ENCODE measurements at regions not wholly inside any gene's neighbourhood (a gene's known extent, or its start where the extent isn't known, plus 50 kb on each side); places are given as distances from the start of the nearest gene placed in this dataset.

- H3K4me2 ChIP-seq (ENCODE audit: low read length): no peak overlapping the region
- H3K4me1 ChIP-seq: peaks cover 3% of the 10 kb centered on the region
- no peaks in the 10 kb centered on the region for H3K36me3 ChIP-seq (ENCODE audit: control insufficient read depth, insufficient read depth, low read length)
- H3K9ac ChIP-seq: no peak overlapping the region
- H2AFZ ChIP-seq: no peak overlapping the region
- no peaks in the 10 kb centered on the region for H3K9me3 ChIP-seq (ENCODE audit: control insufficient read depth, low read length)
- no peak overlapping the region for H3K4me3 ChIP-seq (ENCODE audit: low read depth, low read length)
- TF ChIP-seq, protein P1, sequence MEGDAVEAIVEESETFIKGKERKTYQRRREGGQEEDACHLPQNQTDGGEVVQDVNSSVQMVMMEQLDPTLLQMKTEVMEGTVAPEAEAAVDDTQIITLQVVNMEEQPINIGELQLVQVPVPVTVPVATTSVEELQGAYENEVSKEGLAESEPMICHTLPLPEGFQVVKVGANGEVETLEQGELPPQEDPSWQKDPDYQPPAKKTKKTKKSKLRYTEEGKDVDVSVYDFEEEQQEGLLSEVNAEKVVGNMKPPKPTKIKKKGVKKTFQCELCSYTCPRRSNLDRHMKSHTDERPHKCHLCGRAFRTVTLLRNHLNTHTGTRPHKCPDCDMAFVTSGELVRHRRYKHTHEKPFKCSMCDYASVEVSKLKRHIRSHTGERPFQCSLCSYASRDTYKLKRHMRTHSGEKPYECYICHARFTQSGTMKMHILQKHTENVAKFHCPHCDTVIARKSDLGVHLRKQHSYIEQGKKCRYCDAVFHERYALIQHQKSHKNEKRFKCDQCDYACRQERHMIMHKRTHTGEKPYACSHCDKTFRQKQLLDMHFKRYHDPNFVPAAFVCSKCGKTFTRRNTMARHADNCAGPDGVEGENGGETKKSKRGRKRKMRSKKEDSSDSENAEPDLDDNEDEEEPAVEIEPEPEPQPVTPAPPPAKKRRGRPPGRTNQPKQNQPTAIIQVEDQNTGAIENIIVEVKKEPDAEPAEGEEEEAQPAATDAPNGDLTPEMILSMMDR (IDR thresholded peaks at IDR 0.05): no peak
- H3K27me3 ChIP-seq (ENCODE audit: control insufficient read depth, insufficient read depth, low read length): no peaks in the 10 kb centered on the region
- no peaks in the 10 kb centered on the region for H3K79me2 ChIP-seq
- H3K27ac ChIP-seq: peak overlapping the region; percentile 63
Measured at GRCh38 chr4:138740816-138741745, 274.5 kb upstream of the NOCT start.

DNA sequence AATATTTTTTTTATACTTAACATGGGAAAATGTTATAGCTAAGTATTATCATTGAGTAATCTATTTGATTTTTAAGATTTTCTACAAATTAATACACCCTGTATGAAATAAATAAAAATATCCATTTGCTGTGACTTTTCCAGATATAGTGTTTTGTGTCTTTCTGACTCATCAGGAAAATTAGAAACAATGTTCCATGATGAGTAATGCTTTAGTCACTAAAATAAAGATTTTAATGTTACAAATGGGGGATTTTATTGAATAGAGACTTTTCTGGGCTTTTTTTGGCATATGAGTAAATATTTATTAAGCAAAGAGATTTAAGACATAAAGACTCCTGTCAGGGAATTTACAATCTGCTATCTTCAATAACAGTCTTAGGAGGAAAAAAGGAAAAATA lies 279.2 kb upstream of the NOCT start:
- Histone ChIP-seq H3K27me3 (ENCODE audit: control insufficient read depth, insufficient read depth, low read length) (no peaks in the 10 kb centered on the region), H3K27ac (peak overlapping the region; percentile 70), H3K36me3 (ENCODE audit: control insufficient read depth, insufficient read depth, low read length) (no peaks in the 10 kb centered on the region), H3K9me3 (ENCODE audit: control insufficient read depth, low read length) (no peaks in the 10 kb centered on the region), H2AFZ (no peak overlapping the region), H3K9ac (no peak overlapping the region), H3K4me1 (peaks cover 13% of the 10 kb centered on the region), H3K4me2 (ENCODE audit: low read length) (no peak overlapping the region), H3K79me2 (no peaks in the 10 kb centered on the region), H3K4me3 (ENCODE audit: low read depth, low read length) (no peak overlapping the region)
- TF ChIP-seq, protein P1 (IDR thresholded peaks at IDR 0.05): no peak

- H3K4me3 ChIP-seq (ENCODE audit: low read depth, low read length): no peak overlapping the region
- H3K27ac ChIP-seq: peak overlapping the region; percentile 70
- H3K9ac ChIP-seq: no peak overlapping the region
- no peaks in the 10 kb centered on the region for H3K36me3 ChIP-seq (ENCODE audit: control insufficient read depth, insufficient read depth, low read length)
- H3K9me3 ChIP-seq (ENCODE audit: control insufficient read depth, low read length): no peaks in the 10 kb centered on the region
- peaks cover 13% of the 10 kb centered on the region for H3K4me1 ChIP-seq
- TF ChIP-seq, protein P1 (IDR thresholded peaks at IDR 0.05): no peak
- no peak overlapping the region for H2AFZ ChIP-seq
- no peaks in the 10 kb centered on the region for H3K27me3 ChIP-seq (ENCODE audit: control insufficient read depth, insufficient read depth, low read length)
- H3K79me2 ChIP-seq: no peaks in the 10 kb centered on the region
- H3K4me2 ChIP-seq (ENCODE audit: low read length): no peak overlapping the region
Measured at GRCh38 chr4:138734746-138735145, 280.8 kb upstream of the NOCT start.

DNA sequence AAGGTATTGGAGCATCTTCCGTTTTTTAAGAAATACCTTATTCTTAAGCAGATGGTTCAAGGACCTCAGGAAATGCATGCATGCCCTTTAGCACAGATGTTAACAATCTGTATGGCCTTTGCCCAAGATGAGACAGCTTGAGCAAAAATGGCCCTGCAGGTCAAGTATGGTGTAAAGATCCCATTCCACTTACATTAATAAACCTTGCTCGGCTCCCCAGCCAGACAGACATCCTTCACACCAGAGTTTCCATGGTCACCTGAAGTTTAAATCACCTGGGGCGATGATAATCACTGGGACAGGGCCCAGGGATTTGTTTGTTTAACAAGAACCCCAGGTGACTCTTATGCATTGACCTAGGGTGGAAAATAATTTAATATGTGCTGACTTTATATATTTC lies 287.0 kb upstream of the NOCT start:
- Histone ChIP-seq H3K4me2 (ENCODE audit: low read length) (no peak overlapping the region), H3K27me3 (ENCODE audit: control insufficient read depth, insufficient read depth, low read length) (no peaks in the 10 kb centered on the region), H2AFZ (no peak overlapping the region), H3K9me3 (ENCODE audit: control insufficient read depth, low read length) (no peaks in the 10 kb centered on the region), H3K27ac (no peak overlapping the region), H3K4me1 (no peaks in the 10 kb centered on the region), H3K36me3 (ENCODE audit: control insufficient read depth, insufficient read depth, low read length) (no peaks in the 10 kb centered on the region), H3K9ac (no peak overlapping the region), H3K79me2 (no peaks in the 10 kb centered on the region), H3K4me3 (ENCODE audit: low read depth, low read length) (no peak overlapping the region)
- TF ChIP-seq, protein P1 (IDR thresholded peaks at IDR 0.05): no peak

DNA sequence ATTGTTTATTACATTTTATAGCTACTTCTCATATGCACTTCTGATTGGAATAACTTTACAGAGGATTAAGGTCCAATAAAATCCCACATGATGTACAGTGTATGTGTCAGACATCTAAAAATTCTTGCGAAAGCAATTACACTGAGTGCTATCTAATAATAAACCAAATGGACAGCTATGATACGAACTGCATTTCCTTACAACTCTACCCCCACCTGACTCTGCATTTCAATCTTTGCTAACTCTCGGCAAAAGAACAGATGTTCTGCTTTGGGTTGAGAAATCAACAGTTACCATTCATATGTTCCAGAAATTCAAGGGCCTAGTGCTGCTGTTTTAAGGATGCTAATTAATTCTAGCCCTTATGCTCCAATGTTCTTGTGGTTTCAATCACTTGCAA lies 287.9 kb upstream of the NOCT start:
- H3K4me2 ChIP-seq (ENCODE audit: low read length): no peak overlapping the region
- TF ChIP-seq, protein P1 (IDR thresholded peaks at IDR 0.05): no peak
- H3K9ac ChIP-seq: no peak overlapping the region
- no peak overlapping the region for H2AFZ ChIP-seq
- H3K4me3 ChIP-seq (ENCODE audit: low read depth, low read length): no peak overlapping the region
- no peaks in the 10 kb centered on the region for H3K27me3 ChIP-seq (ENCODE audit: control insufficient read depth, insufficient read depth, low read length)
- H3K36me3 ChIP-seq (ENCODE audit: control insufficient read depth, insufficient read depth, low read length): no peaks in the 10 kb centered on the region
- H3K4me1 ChIP-seq: no peaks in the 10 kb centered on the region
- no peaks in the 10 kb centered on the region for H3K79me2 ChIP-seq
- H3K9me3 ChIP-seq (ENCODE audit: control insufficient read depth, low read length): no peaks in the 10 kb centered on the region
- no peak overlapping the region for H3K27ac ChIP-seq

Data from parathyroid adenoma (tissue), 2 donors.